ENCODE measurements at regions not wholly inside any gene's neighbourhood (a gene's known extent, or its start where the extent isn't known, plus 50 kb on each side); places are given as distances from the start of the nearest gene placed in this dataset.

GRCh38 chr11:130634186-130634585 lies 185.7 kb downstream of the ADAMTS15 start:
- TF ChIP-seq CTCF (conservative IDR thresholded peaks at IDR 0.05): no peak
- no peak overlapping the region for H3T11ph ChIP-seq (ENCODE audit: low read length)
- H3K4me1 ChIP-seq (ENCODE audit: insufficient read depth, low read length): no peaks in the 10 kb centered on the region; the same call in 1 of the 2 replicates
- no peak overlapping the region for H4K8ac ChIP-seq (replicated peaks; ENCODE audit: insufficient read length, low read depth, low read length)
- Mint-ChIP-seq H3K27me3 (ENCODE audit: low read depth) (no peaks in the 10 kb centered on the region), H3K27ac (no peak overlapping the region), H3K36me3 (ENCODE audit: insufficient read depth in 1 of 3, low read depth in 3 of 3) (no peaks in the 10 kb centered on the region), H3K4me3 (no peak overlapping the region), H3K9me3 (no peaks in the 10 kb centered on the region), H3K4me1 (peaks cover 4 to 7% of the 10 kb centered on the region in 2 experiments; a peak in 3 of 4 replicates)
- H2BK120ac ChIP-seq (ENCODE audit: low read depth, low read length, poor library complexity, severe bottlenecking): no peak overlapping the region
- no peaks in the 10 kb centered on the region for H4K20me1 ChIP-seq (ENCODE audit: control insufficient read depth, insufficient read depth, insufficient read length)
- H3K18ac ChIP-seq (ENCODE audit: insufficient read length, low read depth, low read length): no peak overlapping the region
- no peak overlapping the region for H2AK5ac ChIP-seq (ENCODE audit: insufficient read length, low read length)
- no peak overlapping the region for H3K27ac ChIP-seq (ENCODE audit: insufficient read length, low read depth, low read length)
- H3K14ac ChIP-seq (ENCODE audit: insufficient read depth, low read length): no peak overlapping the region
- no peaks in the 10 kb centered on the region for H3K23me2 ChIP-seq (ENCODE audit: insufficient read length, low read depth, low read length, poor library complexity, severe bottlenecking)
- H2AFZ ChIP-seq (ENCODE audit: low read length): no peak overlapping the region
- no peak overlapping the region for H3K4me2 ChIP-seq (ENCODE audit: insufficient read depth, insufficient read length, low read length)
- no peaks in the 10 kb centered on the region for H3K9me3 ChIP-seq (ENCODE audit: control insufficient read depth, low read depth, low read length)
- no peak overlapping the region for H2BK15ac ChIP-seq (ENCODE audit: low read depth, low read length)
- no peaks in the 10 kb centered on the region for H3K27me3 ChIP-seq (ENCODE audit: insufficient read depth, low read length)
- DNase-seq: no peak
- no peak overlapping the region for H4K5ac ChIP-seq (ENCODE audit: insufficient read length, low read depth, low read length)
- H2BK20ac ChIP-seq (ENCODE audit: low read depth, low read length, poor library complexity, severe bottlenecking): no peak overlapping the region
- H3K9ac ChIP-seq (ENCODE audit: extremely low read depth, insufficient read length, low read length): no peak overlapping the region
- H2BK12ac ChIP-seq (ENCODE audit: insufficient read length, low read depth, low read length): no peak overlapping the region
- no peaks in the 10 kb centered on the region for H3K79me2 ChIP-seq (ENCODE audit: insufficient read depth, low read length)
- no peaks in the 10 kb centered on the region for H3K79me1 ChIP-seq (ENCODE audit: insufficient read depth, low read depth, low read length, poor library complexity, severe bottlenecking)
- no peak overlapping the region for H4K91ac ChIP-seq (ENCODE audit: insufficient read length, low read depth, low read length)
- WGBS (ENCODE audit: extremely low coverage, insufficient read length, low lambda C conversion rate): no CpG with 5 or more reads among the region's 4 CpGs
- H3K23ac ChIP-seq (ENCODE audit: insufficient read length, low read depth, low read length): no peak overlapping the region
- no peak overlapping the region for H3K56ac ChIP-seq (ENCODE audit: insufficient read length, low read depth, low read length)
- H2BK5ac ChIP-seq (ENCODE audit: insufficient read length, low read length): no peak overlapping the region
- H3K4ac ChIP-seq (ENCODE audit: low read depth, low read length): no peak overlapping the region

Data from H9 (cell line).